ENCODE measurements at regions not wholly inside any gene's neighbourhood (a gene's known extent, or its start where the extent isn't known, plus 50 kb on each side); places are given as distances from the start of the nearest gene placed in this dataset.

- WGBS (ENCODE audit: insufficient coverage), result 100% methylated on average over 1 of the region's 4 CpGs
- no peak overlapping the region for H3K27ac ChIP-seq (ENCODE audit: low read length)
- Mint-ChIP-seq H3K27ac (no peak overlapping the region), H3K9me3 (peaks cover 0 to 11% (median 0%) of the 10 kb centered on the region in 3 donors), H3K4me1 (peaks cover 0 to 5% (median 0%) of the 10 kb centered on the region in 3 donors), H3K4me3 (no peak overlapping the region), H3K36me3 (no peaks in the 10 kb centered on the region), H3K27me3 (peaks cover 0 to 3% of the 10 kb centered on the region in 2 donors)
- no peaks in the 10 kb centered on the region for H3K9me3 ChIP-seq
- no peak for DNase-seq
- ChIA-PET POLR2A (no interaction called here), CTCF (no interaction called here)
- no peaks in the 10 kb centered on the region for H3K27me3 ChIP-seq (replicated peaks in 1 of 2; ENCODE audit: control insufficient read depth in 2 of 2, extremely low read depth in 1 of 2, insufficient read depth in 2 of 2, low read length in 1 of 2)
- H3K4me1 ChIP-seq (ENCODE audit: control insufficient read depth in 1 of 2, extremely low read depth in 1 of 2, insufficient read depth in 2 of 2, low read length in 2 of 2), result no peaks in the 10 kb centered on the region
- no peaks in the 10 kb centered on the region for H3K36me3 ChIP-seq (ENCODE audit: control insufficient read depth in 2 of 2, extremely low read depth in 1 of 2, insufficient read depth in 1 of 2, low read length in 1 of 2)
- no peak for ATAC-seq (replicated peaks in 1 of 4)
- no peak overlapping the region for H3K4me3 ChIP-seq (ENCODE audit: control insufficient read depth in 1 of 2, extremely low read depth in 1 of 2, low read length in 1 of 2)
These were observed 149.1 kb downstream of the PLPP3 start for GRCh38 chr1:56430141-56430839.

GRCh38 chr1:56429288-56429687 lies 150.1 kb downstream of the PLPP3 start:
- no peaks in the 10 kb centered on the region for H3K9me3 ChIP-seq
- ChIA-PET CTCF (no interaction called here), POLR2A (no interaction called here)
- H3K27me3 Mint-ChIP-seq, result peaks cover 0 to 3% of the 10 kb centered on the region in 2 donors
- no peaks in the 10 kb centered on the region for H3K27me3 ChIP-seq (replicated peaks in 1 of 2; ENCODE audit: control insufficient read depth in 2 of 2, extremely low read depth in 1 of 2, insufficient read depth in 2 of 2, low read length in 1 of 2)
- WGBS (ENCODE audit: insufficient coverage), result no CpG with 5 or more reads among the region's 2 CpGs
- H3K36me3 ChIP-seq (ENCODE audit: control insufficient read depth in 2 of 2, extremely low read depth in 1 of 2, insufficient read depth in 1 of 2, low read length in 1 of 2), result no peaks in the 10 kb centered on the region
- H3K36me3 Mint-ChIP-seq, result no peaks in the 10 kb centered on the region
- no peaks in the 10 kb centered on the region for H3K4me1 ChIP-seq (ENCODE audit: control insufficient read depth in 1 of 2, extremely low read depth in 1 of 2, insufficient read depth in 2 of 2, low read length in 2 of 2)
- ATAC-seq (replicated peaks in 1 of 4) (no peak), DNase-seq (no peak)
- H3K27ac ChIP-seq (ENCODE audit: low read length), result no peak overlapping the region
- H3K4me1 Mint-ChIP-seq, result peaks cover 0 to 8% (median 0%) of the 10 kb centered on the region in 3 donors
- no peak overlapping the region for H3K4me3 ChIP-seq (ENCODE audit: control insufficient read depth in 1 of 2, extremely low read depth in 1 of 2, low read length in 1 of 2)
- H3K27ac Mint-ChIP-seq, result no peak overlapping the region
- H3K4me3 Mint-ChIP-seq, result no peak overlapping the region
- peaks cover 0 to 11% (median 0%) of the 10 kb centered on the region in 3 donors for H3K9me3 Mint-ChIP-seq

GRCh38 chr1:56426587-56427381 lies 152.6 kb downstream of the PLPP3 start:
- DNase-seq, result no peak
- no peak overlapping the region for H3K27ac ChIP-seq (ENCODE audit: low read length)
- Mint-ChIP-seq H3K9me3 (peaks cover 0 to 11% (median 0%) of the 10 kb centered on the region in 3 donors), H3K27ac (no peak overlapping the region), H3K27me3 (peaks cover 0 to 3% of the 10 kb centered on the region in 2 donors), H3K36me3 (no peaks in the 10 kb centered on the region), H3K4me1 (peaks cover 0 to 3% (median 0%) of the 10 kb centered on the region in 3 donors), H3K4me3 (no peak overlapping the region)
- H3K27me3 ChIP-seq (replicated peaks in 1 of 2; ENCODE audit: control insufficient read depth in 2 of 2, extremely low read depth in 1 of 2, insufficient read depth in 2 of 2, low read length in 1 of 2), result no peaks in the 10 kb centered on the region
- no peaks in the 10 kb centered on the region for H3K4me1 ChIP-seq (ENCODE audit: control insufficient read depth in 1 of 2, extremely low read depth in 1 of 2, insufficient read depth in 2 of 2, low read length in 2 of 2)
- ChIA-PET POLR2A (no interaction called here), CTCF (no interaction called here)
- no CpG with 5 or more reads among the region's 1 CpG for WGBS (ENCODE audit: insufficient coverage)
- no peak for ATAC-seq (replicated peaks in 1 of 4)
- H3K4me3 ChIP-seq (ENCODE audit: control insufficient read depth in 1 of 2, extremely low read depth in 1 of 2, low read length in 1 of 2), result no peak overlapping the region
- H3K36me3 ChIP-seq (ENCODE audit: control insufficient read depth in 2 of 2, extremely low read depth in 1 of 2, insufficient read depth in 1 of 2, low read length in 1 of 2), result no peaks in the 10 kb centered on the region
- no peaks in the 10 kb centered on the region for H3K9me3 ChIP-seq

- Histone ChIP-seq H3K4me3 (ENCODE audit: control insufficient read depth in 1 of 2, extremely low read depth in 1 of 2, low read length in 1 of 2) (no peak overlapping the region), H3K27ac (ENCODE audit: low read length) (no peak overlapping the region), H3K4me1 (ENCODE audit: control insufficient read depth in 1 of 2, extremely low read depth in 1 of 2, insufficient read depth in 2 of 2, low read length in 2 of 2) (no peaks in the 10 kb centered on the region), H3K36me3 (ENCODE audit: control insufficient read depth in 2 of 2, extremely low read depth in 1 of 2, insufficient read depth in 1 of 2, low read length in 1 of 2) (no peaks in the 10 kb centered on the region), H3K27me3 (replicated peaks in 1 of 2; ENCODE audit: control insufficient read depth in 2 of 2, extremely low read depth in 1 of 2, insufficient read depth in 2 of 2, low read length in 1 of 2) (no peaks in the 10 kb centered on the region), H3K9me3 (no peaks in the 10 kb centered on the region)
- Mint-ChIP-seq H3K36me3 (no peaks in the 10 kb centered on the region), H3K27me3 (peaks cover 0 to 3% of the 10 kb centered on the region in 2 donors), H3K27ac (no peak overlapping the region), H3K4me3 (no peak overlapping the region), H3K4me1 (peaks cover 0 to 3% (median 0%) of the 10 kb centered on the region in 3 donors), H3K9me3 (peaks cover 0 to 11% (median 0%) of the 10 kb centered on the region in 3 donors)
- 86% methylated on average over 1 of the region's 3 CpGs for WGBS (ENCODE audit: insufficient coverage)
- ChIA-PET POLR2A (no interaction called here), CTCF (no interaction called here)
- DNase-seq (no peak), ATAC-seq (replicated peaks in 1 of 4) (no peak)
These were observed 153.8 kb downstream of the PLPP3 start for GRCh38 chr1:56425494-56426037.

GRCh38 chr1:56424744-56425493 lies 154.4 kb downstream of the PLPP3 start:
- Mint-ChIP-seq H3K4me3 (no peak overlapping the region), H3K4me1 (peaks cover 0 to 3% (median 0%) of the 10 kb centered on the region in 3 donors), H3K27me3 (peaks cover 0 to 3% of the 10 kb centered on the region in 2 donors), H3K27ac (no peak overlapping the region), H3K9me3 (peaks cover 0 to 11% (median 0%) of the 10 kb centered on the region in 3 donors), H3K36me3 (no peaks in the 10 kb centered on the region)
- DNase-seq (peak in 1 of 35 experiments; percentile 6), ATAC-seq (replicated peaks in 1 of 4) (no peak)
- H3K4me3 ChIP-seq (ENCODE audit: control insufficient read depth in 1 of 2, extremely low read depth in 1 of 2, low read length in 1 of 2), result no peak overlapping the region
- H3K4me1 ChIP-seq (ENCODE audit: control insufficient read depth in 1 of 2, extremely low read depth in 1 of 2, insufficient read depth in 2 of 2, low read length in 2 of 2), result no peaks in the 10 kb centered on the region
- H3K36me3 ChIP-seq (ENCODE audit: control insufficient read depth in 2 of 2, extremely low read depth in 1 of 2, insufficient read depth in 1 of 2, low read length in 1 of 2), result no peaks in the 10 kb centered on the region
- WGBS (ENCODE audit: insufficient coverage), result 78% methylated on average over 3 of the region's 6 CpGs
- CTCF ChIA-PET, result no interaction called here
- no peaks in the 10 kb centered on the region for H3K9me3 ChIP-seq
- POLR2A ChIA-PET, result no interaction called here
- H3K27me3 ChIP-seq (replicated peaks in 1 of 2; ENCODE audit: control insufficient read depth in 2 of 2, extremely low read depth in 1 of 2, insufficient read depth in 2 of 2, low read length in 1 of 2), result no peaks in the 10 kb centered on the region
- no peak overlapping the region for H3K27ac ChIP-seq (ENCODE audit: low read length)

GRCh38 chr1:56423716-56424115 lies 155.6 kb downstream of the PLPP3 start:
- H3K27me3 ChIP-seq (replicated peaks in 1 of 2; ENCODE audit: control insufficient read depth in 2 of 2, extremely low read depth in 1 of 2, insufficient read depth in 2 of 2, low read length in 1 of 2), result no peaks in the 10 kb centered on the region
- H3K4me3 ChIP-seq (ENCODE audit: control insufficient read depth in 1 of 2, extremely low read depth in 1 of 2, low read length in 1 of 2), result no peak overlapping the region
- Mint-ChIP-seq H3K4me1 (peaks cover 0 to 3% (median 0%) of the 10 kb centered on the region in 3 donors), H3K36me3 (no peaks in the 10 kb centered on the region), H3K9me3 (peaks cover 0 to 11% (median 0%) of the 10 kb centered on the region in 3 donors), H3K27ac (no peak overlapping the region), H3K27me3 (peaks cover 0 to 3% of the 10 kb centered on the region in 2 donors), H3K4me3 (no peak overlapping the region)
- POLR2A ChIA-PET, result no interaction called here
- no peak for ATAC-seq (replicated peaks in 1 of 4)
- CTCF ChIA-PET, result no interaction called here
- H3K4me1 ChIP-seq (ENCODE audit: control insufficient read depth in 1 of 2, extremely low read depth in 1 of 2, insufficient read depth in 2 of 2, low read length in 2 of 2), result no peaks in the 10 kb centered on the region
- H3K9me3 ChIP-seq, result no peaks in the 10 kb centered on the region
- H3K36me3 ChIP-seq (ENCODE audit: control insufficient read depth in 2 of 2, extremely low read depth in 1 of 2, insufficient read depth in 1 of 2, low read length in 1 of 2), result no peaks in the 10 kb centered on the region
- WGBS (ENCODE audit: insufficient coverage), result 86% methylated on average over 1 of the region's 4 CpGs
- no peak for DNase-seq
- no peak overlapping the region for H3K27ac ChIP-seq (ENCODE audit: low read length)
